OCI-LY1 (cell line): ENCODE measurements at regions not wholly inside any gene's neighbourhood (a gene's known extent, or its start where the extent isn't known, plus 50 kb on each side); places are given as distances from the start of the nearest gene placed in this dataset.

Experiments
- CTCF ChIP-seq: fragments of 200-600 bp; sonication (generic), shearing (Covaris generic); IDR thresholded peaks from 2 replicates; pipeline ENCODE4 v1.5.1; 2017; ENCODE audit warnings: mild to moderate bottlenecking, antibody characterized with exemption, low read length, moderate library complexity, mixed read lengths
- EZH2 ChIP-seq: fragments of 200-600 bp; sonication (generic), shearing (Covaris generic); IDR thresholded peaks from 2 replicates; pipeline ENCODE4 v1.8.0; 2017; ENCODE audit warnings: borderline replicate concordance, mixed run types, mild to moderate bottlenecking, antibody characterized with exemption, low read length, moderate library complexity, mixed read lengths

- TF ChIP-seq CTCF (no peak), EZH2 (no peak)
These were observed 595.7 kb upstream of the CDH5 start for GRCh38 chr16:65770752-65771151.
